CD14-positive monocyte (primary cell): ENCODE measurements at regions not wholly inside any gene's neighbourhood (a gene's known extent, or its start where the extent isn't known, plus 50 kb on each side); places are given as distances from the start of the nearest gene placed in this dataset.

Experiments used
- DNase-seq, 3 donors: peaks; one replicate each; pipeline ENCODE4 v3.0.0-alpha.2; 2011 to 2022
- H2AFZ ChIP-seq: 2 replicates; pipeline ENCODE4 v1.6.0; 2012; ENCODE audit warnings: mild to moderate bottlenecking, low read depth, low read length, inconsistent platforms; ENCODE audit not compliant: insufficient read depth, poor library complexity, severe bottlenecking
- H3K27ac ChIP-seq, 2 donors: 1 replicate in 1 of 2; 2 replicates in 1 of 2; pipeline ENCODE4 v1.5.1; 2012 to 2013; ENCODE audit warnings: low read length in 2 of 2, control low read depth in 1 of 2, inconsistent platforms in 1 of 2, low read depth in 1 of 2, mild to moderate bottlenecking in 1 of 2
- H3K27me3 ChIP-seq, 2 donors: one replicate each; pipeline versions ENCODE4 v1.6.0 to v1.6.1; 2011 to 2013; ENCODE audit warnings: low read length in 2 of 2; ENCODE audit not compliant: control insufficient read depth in 2 of 2, insufficient read depth in 2 of 2
- H3K36me3 ChIP-seq, 2 donors: replicated peaks in 1 of 2; 1 replicate in 1 of 2; 2 replicates in 1 of 2; pipeline versions ENCODE4 v1.5.1 to v1.6.1; 2012 to 2013; ENCODE audit warnings: low read length in 2 of 2, control low read depth in 1 of 2, inconsistent platforms in 1 of 2, mild to moderate bottlenecking in 1 of 2; ENCODE audit not compliant: insufficient read depth in 2 of 2, control insufficient read depth in 1 of 2
- H3K4me1 ChIP-seq, 2 donors: 1 replicate in 1 of 2; 2 replicates in 1 of 2; pipeline versions ENCODE4 v1.5.1 to v1.6.1; 2012 to 2013; ENCODE audit warnings: low read length in 2 of 2, control low read depth in 1 of 2, inconsistent platforms in 1 of 2, mild to moderate bottlenecking in 1 of 2, moderate library complexity in 1 of 2; ENCODE audit not compliant: insufficient read depth in 2 of 2, control insufficient read depth in 1 of 2
- H3K4me2 ChIP-seq: replicated peaks from 2 replicates; pipeline ENCODE3; 2012; ENCODE audit warnings: low read length, moderate library complexity, mild to moderate bottlenecking; ENCODE audit not compliant: poor library complexity, severe bottlenecking; ENCODE audit errors: extremely low read depth
- H3K4me3 ChIP-seq, 3 experiments: fragments of 200-600 bp in 1 of 3; sonication (generic) in 1 of 3; replicated peaks in 1 of 3; 1 replicate in 2 of 3; 2 replicates in 1 of 3; pipeline ENCODE4 v1.5.1; 2011 to 2013; ENCODE audit warnings: low read length in 3 of 3, mild to moderate bottlenecking in 3 of 3, control low read depth in 2 of 3, low read depth in 2 of 3, inconsistent platforms in 1 of 3, moderate library complexity in 1 of 3
- H3K79me2 ChIP-seq: 2 replicates; pipeline ENCODE4 v1.6.0; 2012; ENCODE audit warnings: mild to moderate bottlenecking, control low read depth, inconsistent platforms, low read length, moderate library complexity; ENCODE audit not compliant: insufficient read depth
- H3K9ac ChIP-seq: 2 replicates; pipeline ENCODE4 v1.6.0; 2017; ENCODE audit warnings: low read length, mild to moderate bottlenecking; ENCODE audit not compliant: insufficient read depth, poor library complexity, severe bottlenecking
- H3K9me3 ChIP-seq, 2 donors: replicated peaks in 1 of 2; 1 replicate in 1 of 2; 2 replicates in 1 of 2; pipeline versions ENCODE4 v1.5.1 to v1.6.1; 2012 to 2013; ENCODE audit warnings: low read length in 2 of 2, control low read depth in 1 of 2; ENCODE audit not compliant: control insufficient read depth in 1 of 2, insufficient read depth in 1 of 2
- H4K20me1 ChIP-seq: 2 replicates; pipeline ENCODE4 v1.6.0; 2012; ENCODE audit warnings: mild to moderate bottlenecking, low read length, control low read depth, moderate library complexity; ENCODE audit not compliant: insufficient read depth
- H3K27ac Mint-ChIP-seq, 7 donors: one replicate each; pipeline ENCODE4 v1.8.0; 2020; ENCODE audit warnings: mild to moderate bottlenecking in 7 of 7, mixed read lengths in 7 of 7, moderate library complexity in 6 of 7, inconsistent platforms in 2 of 7
- H3K27me3 Mint-ChIP-seq, 3 donors: one replicate each; pipeline ENCODE4 v1.8.0; 2021 to 2022; ENCODE audit warnings: low read depth in 3 of 3, mild to moderate bottlenecking in 3 of 3, mixed read lengths in 3 of 3, moderate library complexity in 3 of 3, inconsistent platforms in 1 of 3
- H3K36me3 Mint-ChIP-seq, 2 donors: one replicate each; pipeline ENCODE4 v1.8.0; 2020; ENCODE audit warnings: mixed read lengths in 2 of 2, inconsistent platforms in 1 of 2, mild to moderate bottlenecking in 1 of 2
- H3K4me1 Mint-ChIP-seq: one replicate; pipeline ENCODE4 v1.8.0; 2020; ENCODE audit warnings: mild to moderate bottlenecking, mixed read lengths
- H3K4me3 Mint-ChIP-seq, 2 donors: one replicate each; pipeline ENCODE4 v1.8.0; 2020; ENCODE audit warnings: mild to moderate bottlenecking in 2 of 2, mixed read lengths in 2 of 2, moderate library complexity in 1 of 2
- H3K9me3 Mint-ChIP-seq, 7 donors: one replicate each; pipeline ENCODE4 v1.8.0; 2020 to 2022; ENCODE audit warnings: mixed read lengths in 7 of 7, mild to moderate bottlenecking in 6 of 7, moderate library complexity in 6 of 7, inconsistent platforms in 2 of 7
- CTCF ChIP-seq: fragments of 200-600 bp; IDR thresholded peaks from one replicate; pipeline ENCODE4 v1.8.0; 2022; ENCODE audit warnings: antibody characterized with exemption, mild to moderate bottlenecking
- WGBS: methylation state at CpG from one replicate; pipeline ENCODE4 v1.1.5; 2013; ENCODE audit warnings: missing lambda C conversion rate; ENCODE audit not compliant: insufficient coverage; 5-methylcytosine and 5-hydroxymethylcytosine counted together
- intact Hi-C, 2 donors: fragments of 100-400 bp; cut with micrococcal nuclease; formaldehyde crosslinking; loops; one replicate each; pipeline versions ENCODE4 v1.15.0 to v1.15.1; 2023

DNA sequence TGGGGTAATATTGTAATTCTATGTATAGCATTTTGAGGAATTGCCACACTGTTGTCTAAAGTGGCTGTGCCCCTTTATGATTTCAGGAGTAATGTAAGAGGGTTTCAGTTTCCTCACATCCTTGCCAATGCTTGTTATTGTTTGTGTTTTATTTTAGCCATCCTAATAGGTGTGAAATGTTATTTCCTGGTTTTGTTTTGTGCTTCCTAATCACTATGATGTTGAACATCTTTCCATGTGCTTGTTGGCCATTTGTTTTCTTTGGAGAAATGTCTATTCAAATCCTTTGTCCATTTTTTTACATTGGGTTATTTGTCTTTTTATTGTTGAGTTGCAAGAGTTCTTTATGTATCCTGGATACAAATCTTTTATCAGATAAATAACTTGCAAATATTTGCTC lies 97.3 kb upstream of the MLIP start:
- H3K36me3 Mint-ChIP-seq: no peaks in the 10 kb centered on the region
- no peak for DNase-seq
- Histone ChIP-seq H3K79me2 (no peaks in the 10 kb centered on the region), H3K4me3 (no peak overlapping the region), H4K20me1 (no peaks in the 10 kb centered on the region), H3K36me3 (no peaks in the 10 kb centered on the region), H3K4me1 (no peaks in the 10 kb centered on the region), H3K9me3 (no peaks in the 10 kb centered on the region), H3K27me3 (no peaks in the 10 kb centered on the region), H3K9ac (no peak overlapping the region), H3K27ac (no peak overlapping the region), H3K4me2 (no peak overlapping the region), H2AFZ (no peak overlapping the region)
- peaks cover 0 to 1% (median 0%) of the 10 kb centered on the region in 7 donors for H3K9me3 Mint-ChIP-seq
- no peaks in the 10 kb centered on the region for H3K4me1 Mint-ChIP-seq
- intact Hi-C loops: no loop called here
- peaks cover 0 to 3% (median 1%) of the 10 kb centered on the region in 3 donors for H3K27me3 Mint-ChIP-seq
- H3K4me3 Mint-ChIP-seq: no peak overlapping the region
- H3K27ac Mint-ChIP-seq: no peak overlapping the region
- TF ChIP-seq CTCF: no peak

DNA sequence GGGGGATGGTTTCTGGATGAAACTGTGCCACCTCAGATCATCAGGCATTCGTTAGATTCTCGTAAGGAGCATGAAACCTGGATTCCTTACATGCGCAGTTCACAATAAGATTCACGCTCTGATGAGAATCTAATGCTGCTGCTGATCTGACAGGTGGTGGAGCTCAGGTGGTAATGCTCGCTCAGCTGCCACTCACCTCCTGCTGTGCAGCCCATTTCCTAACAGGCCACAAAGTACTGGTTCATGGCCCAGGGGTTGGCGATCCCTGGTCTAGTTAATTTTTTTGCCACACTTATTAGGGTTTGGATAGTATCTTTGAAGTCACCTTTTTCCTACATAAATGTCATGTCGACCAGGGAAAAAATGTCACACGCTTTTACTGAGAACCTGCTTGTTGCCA lies 96.8 kb upstream of the MLIP start:
- H3K9me3 Mint-ChIP-seq: peaks cover 0 to 1% (median 0%) of the 10 kb centered on the region in 7 donors
- Histone ChIP-seq H3K4me1 (no peaks in the 10 kb centered on the region), H3K4me3 (no peak overlapping the region), H4K20me1 (no peaks in the 10 kb centered on the region), H3K9ac (no peak overlapping the region), H3K27ac (no peak overlapping the region), H3K27me3 (no peaks in the 10 kb centered on the region), H3K9me3 (no peaks in the 10 kb centered on the region), H3K79me2 (no peaks in the 10 kb centered on the region), H3K4me2 (no peak overlapping the region), H2AFZ (no peak overlapping the region), H3K36me3 (no peaks in the 10 kb centered on the region)
- no peak for DNase-seq
- no peak for TF ChIP-seq CTCF
- H3K36me3 Mint-ChIP-seq: no peaks in the 10 kb centered on the region
- 100% methylated on average over 5 of the region's 8 CpGs for WGBS
- no peaks in the 10 kb centered on the region for H3K4me1 Mint-ChIP-seq
- H3K27ac Mint-ChIP-seq: no peak overlapping the region
- intact Hi-C loops: no loop called here
- no peak overlapping the region for H3K4me3 Mint-ChIP-seq
- H3K27me3 Mint-ChIP-seq: peaks cover 0 to 3% (median 1%) of the 10 kb centered on the region in 3 donors
